Activated CD4-positive, CD25-positive, alpha-beta regulatory T cell (primary cell): ENCODE measurements at regions not wholly inside any gene's neighbourhood (a gene's known extent, or its start where the extent isn't known, plus 50 kb on each side); places are given as distances from the start of the nearest gene placed in this dataset.

Experiments
- DNase-seq, 4 experiments: peaks; one replicate each; lab custom pipeline; 2025; lab: John Stamatoyannopoulos, UW

DNA sequence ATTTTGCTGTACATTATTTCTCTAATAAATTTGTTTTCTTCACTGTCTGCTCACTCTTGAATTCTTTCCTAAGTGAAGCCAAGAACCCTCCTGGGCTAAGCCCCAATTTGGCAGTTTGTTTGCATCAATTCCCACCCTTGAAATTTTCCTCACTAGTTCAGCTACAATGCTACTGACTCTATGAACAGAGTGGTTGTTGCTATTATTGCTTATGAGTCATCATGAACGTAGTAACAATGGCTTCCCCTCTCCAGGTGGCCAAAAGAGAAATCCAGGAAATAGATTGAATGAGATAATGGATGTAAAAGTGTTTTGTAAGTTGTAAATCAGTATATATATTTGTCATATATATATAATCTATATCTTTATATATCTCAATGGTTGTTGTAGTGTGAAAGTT, 193.0 kb downstream of the URB2 start:
- no peak for DNase-seq

DNA sequence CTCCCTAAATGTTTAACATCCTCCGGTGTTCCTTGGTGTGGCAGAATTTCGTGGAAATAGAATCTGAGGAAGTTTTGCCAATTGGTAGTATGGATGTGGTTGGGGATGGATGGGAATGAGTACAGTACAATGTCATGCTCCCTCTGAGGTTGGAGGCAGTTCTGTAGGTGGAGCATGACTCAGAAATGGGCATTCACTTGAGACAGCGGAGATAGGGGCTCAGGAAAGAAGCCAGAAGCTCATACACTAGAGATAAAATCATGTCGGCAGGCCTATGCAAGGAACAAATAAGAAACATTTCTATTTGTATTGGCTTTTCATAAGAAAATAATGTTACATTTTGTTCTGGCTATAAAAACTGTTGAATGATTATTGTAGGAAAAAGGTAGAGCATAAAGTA, 196.0 kb downstream of the URB2 start:
- no peak for DNase-seq

GRCh38 chr1:229825042-229825441, 199.0 kb downstream of the URB2 start:
- no peak for DNase-seq

DNA sequence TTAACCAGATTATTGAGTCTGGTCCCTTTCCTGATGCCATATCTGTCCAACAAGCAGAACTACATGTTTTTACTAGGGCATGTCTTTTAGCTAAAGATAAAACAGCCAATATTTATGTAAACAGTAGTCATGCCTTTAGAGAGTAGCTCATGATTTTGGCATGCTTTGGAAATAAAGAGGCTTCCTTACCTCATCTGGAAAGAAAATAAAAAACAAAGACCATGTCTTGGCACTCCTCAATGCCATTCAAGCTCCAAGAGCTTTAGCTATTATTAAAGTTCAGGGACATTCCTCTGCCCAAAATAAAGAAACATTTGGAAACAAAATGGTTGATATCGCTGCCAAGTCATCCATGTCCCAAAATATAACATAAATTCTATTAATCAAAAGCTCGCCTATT, 202.4 kb downstream of the URB2 start:
- DNase-seq = no peak

GRCh38 chr1:229832695-229833094, 206.6 kb downstream of the URB2 start:
- no peak for DNase-seq

DNA sequence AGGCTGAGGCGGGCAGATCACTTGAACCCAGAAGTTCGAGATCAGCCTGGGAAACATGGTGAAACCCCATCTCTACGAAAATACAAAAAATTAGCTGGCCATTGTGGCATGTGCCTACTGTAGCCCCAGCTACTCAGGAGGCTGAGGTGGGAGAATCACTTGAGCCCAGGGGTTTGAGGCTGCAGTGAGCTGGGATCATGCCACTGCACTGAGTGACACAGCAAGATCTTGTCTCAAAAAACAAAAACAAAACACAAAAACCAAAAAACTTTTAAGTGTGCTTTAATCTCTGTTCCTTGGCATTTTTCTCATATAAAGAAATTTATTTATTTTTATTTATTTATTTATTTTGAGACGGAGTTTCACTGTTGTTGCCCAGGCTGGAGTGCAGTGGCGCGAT, 208.2 kb downstream of the URB2 start:
- no peak for DNase-seq

GRCh38 chr1:229835226-229835625, 209.2 kb downstream of the URB2 start:
- DNase-seq = no peak

DNA sequence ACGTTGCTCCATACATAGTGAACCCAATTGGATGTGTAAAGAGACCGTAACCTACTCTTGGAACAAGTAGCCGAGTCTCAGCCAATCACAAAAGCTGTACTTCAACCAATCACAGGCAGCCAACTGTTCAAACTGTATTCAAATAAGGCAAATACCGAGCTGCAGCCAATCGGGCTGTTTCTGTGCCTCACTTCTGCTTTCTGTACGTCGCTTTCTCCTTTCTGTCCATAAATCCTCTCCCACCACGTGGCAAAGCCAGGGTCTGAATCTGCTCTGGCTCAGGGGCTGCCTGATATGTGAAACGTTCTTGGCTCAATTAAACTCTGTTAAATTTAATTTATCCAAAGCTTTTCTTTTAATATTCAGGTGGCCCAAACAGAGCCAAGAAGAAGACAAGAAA, 210.3 kb downstream of the URB2 start:
- no peak for DNase-seq

DNA sequence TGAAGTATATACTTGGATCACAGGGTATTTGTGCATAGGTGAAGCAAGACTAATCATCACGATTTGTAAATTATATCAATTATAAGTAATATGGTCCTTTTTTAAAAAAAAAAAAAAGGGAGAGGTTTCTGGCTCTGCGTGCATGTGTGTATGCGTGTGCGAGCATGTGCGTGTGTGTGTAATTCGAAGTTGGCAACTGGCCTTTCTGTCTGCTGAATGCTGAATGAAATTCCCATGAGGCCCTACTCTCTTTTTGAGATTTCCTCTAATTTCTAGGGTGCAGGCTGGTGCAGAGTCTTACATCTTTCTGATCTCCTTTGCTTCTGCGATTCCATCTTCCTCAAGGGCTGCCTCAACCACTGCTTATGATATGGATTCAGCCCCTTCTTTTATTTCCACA, 212.2 kb downstream of the URB2 start:
- no peak for DNase-seq

DNA sequence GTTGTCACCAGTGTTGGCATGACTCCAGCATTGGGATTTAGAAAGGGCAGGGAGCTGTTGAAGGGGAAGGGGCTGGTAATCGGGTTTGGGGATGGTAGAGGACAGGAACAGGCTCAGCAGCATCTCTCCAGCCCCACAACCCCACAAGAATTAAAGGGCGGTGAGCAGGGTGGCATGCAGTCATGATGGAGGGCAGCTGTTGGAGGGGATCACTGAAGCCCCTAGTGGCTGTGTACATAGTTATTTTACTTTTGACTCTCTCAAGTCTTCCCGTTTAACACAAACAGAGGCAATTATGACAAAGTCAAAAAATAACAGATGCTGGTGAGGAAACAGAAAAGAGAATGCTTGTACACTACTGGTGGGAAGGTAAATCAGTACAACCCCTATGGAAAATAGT, 213.8 kb downstream of the URB2 start:
- no peak for DNase-seq

GRCh38 chr1:229841230-229841629, 215.2 kb downstream of the URB2 start:
- DNase-seq = no peak

- no peak for DNase-seq
Measured at GRCh38 chr1:229842302-229843255, 216.5 kb downstream of the URB2 start.

- DNase-seq = no peak
Measured at GRCh38 chr1:229843627-229844238, 217.7 kb downstream of the URB2 start.

GRCh38 chr1:229844675-229845074, 218.6 kb downstream of the URB2 start:
- no peak for DNase-seq

DNA sequence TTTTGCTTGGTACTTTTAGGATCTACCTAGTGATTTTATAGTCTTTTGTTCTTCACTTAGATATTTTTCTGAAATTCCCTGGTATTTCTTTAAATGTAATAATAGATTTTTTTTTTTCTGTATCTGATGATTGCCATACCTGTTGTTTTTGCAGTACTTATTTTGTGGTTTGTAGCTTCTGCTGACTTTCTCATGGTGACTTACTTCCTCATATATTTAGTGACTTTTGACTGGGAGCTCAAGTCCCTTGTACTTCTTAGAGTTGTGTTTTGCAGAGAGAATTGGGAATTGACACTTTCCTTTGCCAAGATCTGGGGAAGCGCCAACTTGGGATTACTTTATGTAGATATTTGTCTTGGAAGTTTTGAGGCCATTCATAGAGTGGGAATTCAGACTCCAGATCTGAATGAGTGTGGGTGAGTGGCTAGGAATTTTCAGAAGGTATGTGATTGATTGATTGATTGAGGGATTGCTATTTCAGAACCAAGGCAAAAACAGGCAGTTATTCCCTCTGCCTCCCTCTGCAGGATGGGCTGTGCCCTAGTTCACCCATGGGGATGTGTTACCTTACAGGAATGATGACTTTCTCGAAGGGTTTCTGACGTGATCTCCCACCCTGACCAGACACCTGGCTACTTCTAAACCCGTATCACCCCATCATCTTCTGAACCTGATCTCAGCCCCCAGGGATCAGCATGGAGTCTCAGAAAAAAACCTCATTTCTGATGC, 219.5 kb downstream of the URB2 start:
- DNase-seq = no peak

GRCh38 chr1:229846351-229846750, 220.3 kb downstream of the URB2 start:
- DNase-seq = no peak

DNA sequence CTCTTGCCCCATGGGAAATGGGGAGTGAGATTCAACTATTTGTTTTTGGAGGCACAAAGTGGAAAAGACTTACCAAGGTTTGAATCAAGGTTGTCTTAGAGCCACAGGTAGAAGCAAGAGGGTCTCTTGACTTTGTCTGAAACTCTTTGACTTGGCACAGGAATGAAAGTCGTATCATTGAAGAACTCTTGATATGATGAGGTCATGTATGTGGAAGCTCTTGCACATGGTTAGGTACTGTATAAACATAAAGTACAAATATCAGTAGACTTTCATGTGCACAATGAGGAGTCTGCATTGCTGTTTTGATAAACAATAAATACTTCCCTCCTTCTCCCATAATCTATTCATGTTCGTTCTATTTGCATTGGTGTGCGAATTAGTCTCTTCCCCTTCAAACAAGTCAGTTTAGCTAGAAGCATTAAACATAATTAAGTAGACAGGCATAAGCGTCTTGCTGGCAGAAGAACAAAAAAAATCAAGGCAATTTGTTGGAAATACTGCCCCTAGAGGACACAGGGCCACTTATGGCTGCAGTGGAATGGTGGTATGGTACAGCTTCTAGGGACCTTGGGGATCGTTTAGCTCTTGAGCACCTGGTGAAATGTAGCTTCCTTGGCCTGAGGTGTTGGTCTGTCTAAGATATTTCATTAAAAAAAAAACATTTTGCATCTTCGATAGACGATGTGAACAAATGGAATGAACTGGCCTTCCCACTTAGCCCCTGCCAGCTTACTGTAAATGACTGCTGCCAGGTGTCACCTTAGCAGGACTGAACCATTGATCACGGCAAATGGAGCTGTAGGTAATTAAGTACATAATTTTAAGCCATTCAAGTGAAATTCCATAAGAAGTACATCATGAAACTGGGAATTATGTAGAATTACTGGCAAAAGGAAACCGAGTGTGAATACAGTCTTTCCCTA, 218.0 kb upstream of the GALNT2 start:
- DNase-seq = no peak

- DNase-seq = no peak
Measured at GRCh38 chr1:229851511-229851910, 215.5 kb upstream of the GALNT2 start.

GRCh38 chr1:229853751-229854150, 213.3 kb upstream of the GALNT2 start:
- DNase-seq = no peak

DNA sequence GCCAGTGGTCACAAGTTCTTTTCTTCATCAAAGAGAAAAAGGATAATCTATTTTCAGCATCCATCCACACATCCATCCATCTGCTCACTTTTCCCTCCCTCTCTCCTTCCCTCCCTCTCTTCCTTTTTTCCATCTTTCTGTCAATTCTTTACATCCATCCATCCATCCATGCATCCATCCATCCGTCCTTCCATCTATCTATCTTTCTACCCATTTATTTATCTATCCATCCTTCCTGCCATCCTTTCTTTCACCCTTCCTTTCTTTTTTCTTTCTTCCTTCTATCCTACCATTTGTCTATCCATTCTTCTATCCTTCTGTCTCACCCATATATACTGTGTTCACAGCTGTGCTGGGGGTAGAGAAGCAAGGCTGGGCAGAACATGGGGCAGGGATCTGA, 212.4 kb upstream of the GALNT2 start:
- no peak for DNase-seq

DNA sequence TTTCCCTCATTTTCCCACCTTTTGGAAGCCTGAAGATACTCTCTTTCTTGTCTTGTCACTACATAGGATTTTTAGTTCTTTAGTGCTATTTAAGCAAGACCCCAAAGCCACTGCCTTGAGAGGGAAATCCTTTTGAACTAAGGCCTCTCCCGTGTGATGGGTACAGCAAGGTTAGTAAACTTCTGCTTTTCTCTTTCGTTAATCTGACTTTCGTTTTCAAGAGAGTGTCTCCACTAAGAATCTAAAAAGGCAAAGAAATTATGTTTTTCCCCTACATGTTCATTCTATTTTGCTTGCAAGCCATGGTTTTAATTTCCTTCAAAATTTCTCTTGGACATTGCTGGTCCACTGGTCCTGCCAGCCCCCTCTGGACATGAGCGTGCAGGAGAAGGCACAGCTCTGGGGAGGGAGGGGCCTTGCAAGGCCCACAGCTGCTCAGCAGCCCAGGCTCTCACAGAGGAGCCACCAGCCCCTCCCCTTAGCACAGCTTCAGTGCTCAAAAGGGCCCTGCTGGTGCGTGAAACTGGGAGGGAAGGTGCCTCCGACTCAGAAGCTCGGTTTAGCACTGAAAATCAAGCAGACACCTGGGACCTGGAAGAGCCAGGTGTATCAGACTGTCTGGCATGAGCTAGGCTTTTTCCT, 210.9 kb upstream of the GALNT2 start:
- no peak for DNase-seq
